HG03571 (cell line): ENCODE measurements at regions not wholly inside any gene's neighbourhood (a gene's known extent, or its start where the extent isn't known, plus 50 kb on each side); places are given as distances from the start of the nearest gene placed in this dataset.
"Not testable (repeated sequence)": the region's sequence is repeated elsewhere in the genome, so short reads cannot be mapped to it uniquely, and the experiment has no call there.

Experiments used
- ATAC-seq: cut with Tn5 transposase; IDR thresholded peaks from one replicate; pipeline ENCODE4 v1.9.1; 2021; ENCODE audit not compliant: unreplicated experiment

DNA sequence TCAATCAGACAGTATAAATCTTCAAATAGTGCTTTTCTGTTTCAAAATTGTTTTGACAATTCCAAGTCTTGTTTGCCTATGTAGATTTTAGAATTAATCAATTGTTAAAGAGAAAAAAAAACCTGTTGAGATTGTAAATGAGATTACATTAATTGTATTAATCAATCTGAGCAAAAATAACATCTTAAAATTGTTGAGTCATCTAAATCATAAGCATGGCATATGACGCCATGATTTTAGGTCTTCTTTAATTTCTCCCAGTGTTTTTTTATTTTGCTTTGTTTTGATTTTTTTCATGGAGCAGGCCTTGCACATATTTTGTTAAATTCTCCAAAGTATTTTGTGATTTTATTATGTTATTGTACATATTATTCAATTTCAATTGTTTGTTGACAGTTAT, 988.0 kb upstream of the SEMA6A start:
- no peak for ATAC-seq

- ATAC-seq, result no peak
Observed at GRCh38 chr5:117561531-117561930, 986.9 kb upstream of the SEMA6A start.

- ATAC-seq, result no peak
Observed at GRCh38 chr5:117559005-117559844, 984.6 kb upstream of the SEMA6A start.

- no peak for ATAC-seq
Observed at GRCh38 chr5:117551236-117551635, 976.6 kb upstream of the SEMA6A start.

GRCh38 chr5:117547192-117547591, 972.6 kb upstream of the SEMA6A start:
- no peak for ATAC-seq

GRCh38 chr5:117539692-117540091, 965.1 kb upstream of the SEMA6A start:
- ATAC-seq, result no peak

DNA sequence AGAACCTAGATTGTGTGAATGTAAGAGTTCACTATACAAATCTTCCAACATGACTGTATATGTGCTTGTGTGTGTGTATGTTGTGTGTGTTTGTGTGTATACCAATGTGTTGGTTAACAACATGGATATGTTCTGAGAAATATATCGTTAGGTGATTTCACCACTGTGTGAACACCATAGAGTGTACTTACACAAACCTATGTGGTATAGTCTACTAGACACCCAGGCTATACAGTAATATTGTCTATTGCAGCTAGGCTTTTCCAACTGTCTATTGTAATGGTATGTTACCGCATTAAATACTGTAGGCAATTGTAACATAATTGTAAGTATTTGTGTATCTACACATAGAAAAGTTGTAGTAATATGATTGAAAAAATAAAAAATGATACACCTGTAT, 959.2 kb upstream of the SEMA6A start:
- ATAC-seq, result no peak

- ATAC-seq, result not testable (repeated sequence)
Observed at GRCh38 chr5:117533051-117533670, 958.5 kb upstream of the SEMA6A start.

DNA sequence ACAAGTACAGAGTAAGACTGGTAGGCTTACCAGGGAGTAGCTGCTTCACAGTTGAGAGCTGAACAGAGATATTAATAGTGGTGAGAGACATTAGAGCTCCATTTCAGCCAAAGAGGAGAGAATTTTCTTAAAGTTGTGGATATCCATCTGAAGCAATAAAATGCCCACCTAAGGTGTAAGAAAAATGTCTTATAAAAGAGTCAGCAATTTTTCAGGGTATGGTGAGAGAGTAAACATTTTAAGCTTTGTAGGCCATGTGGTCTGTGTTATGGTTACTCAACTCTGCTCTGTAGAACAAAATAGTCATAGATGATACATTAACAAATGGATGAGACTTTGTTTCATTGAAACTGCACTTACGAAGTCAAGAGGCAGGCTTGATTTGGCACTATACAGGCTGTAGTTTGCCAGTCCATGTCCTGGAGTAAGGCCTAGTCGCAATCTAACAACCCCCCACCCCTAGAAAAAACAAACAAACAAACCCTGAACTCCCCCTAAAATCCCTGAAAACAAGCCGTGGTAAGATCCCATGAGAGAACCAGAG, 945.4 kb upstream of the SEMA6A start:
- ATAC-seq, result no peak

- no peak for ATAC-seq
Observed at GRCh38 chr5:117504305-117504704, 929.7 kb upstream of the SEMA6A start.

DNA sequence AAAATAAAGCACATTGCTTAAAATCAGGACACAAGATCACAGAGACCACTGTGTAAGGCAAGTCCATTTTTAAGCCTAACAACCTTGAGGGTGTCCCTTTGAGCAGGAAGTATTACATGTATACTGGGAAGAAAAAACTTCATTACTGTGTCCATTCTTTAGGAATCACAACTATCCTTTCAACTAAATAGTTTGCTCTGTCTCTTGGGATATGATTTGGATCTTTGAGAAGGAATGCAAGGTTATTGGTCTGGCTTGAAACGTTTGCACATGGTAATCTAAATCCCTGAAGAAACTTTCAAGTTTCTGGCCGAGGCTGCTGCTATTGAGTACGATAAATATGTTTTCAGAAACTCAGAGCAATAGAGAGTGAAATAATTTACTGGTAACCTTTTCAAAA, 923.0 kb upstream of the SEMA6A start:
- ATAC-seq, result no peak

DNA sequence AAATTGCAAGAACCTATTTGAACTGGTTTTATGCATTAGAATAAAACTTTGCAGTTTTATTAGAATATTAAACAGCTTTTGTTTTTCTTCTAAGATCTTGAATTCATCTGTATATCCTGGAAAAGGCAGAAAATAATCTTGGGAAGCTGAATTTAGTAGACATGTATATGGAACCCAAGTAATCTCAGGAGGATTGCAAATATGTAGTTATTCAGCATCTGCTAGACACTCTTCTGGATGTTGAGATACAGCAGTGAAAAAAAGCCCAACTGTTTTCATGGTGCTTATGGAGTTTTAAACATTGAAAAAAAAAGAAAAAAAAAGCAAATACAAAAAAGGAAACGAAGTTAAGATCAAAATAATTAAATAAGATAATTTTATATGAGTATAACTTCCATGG, 922.2 kb upstream of the SEMA6A start:
- ATAC-seq, result no peak

DNA sequence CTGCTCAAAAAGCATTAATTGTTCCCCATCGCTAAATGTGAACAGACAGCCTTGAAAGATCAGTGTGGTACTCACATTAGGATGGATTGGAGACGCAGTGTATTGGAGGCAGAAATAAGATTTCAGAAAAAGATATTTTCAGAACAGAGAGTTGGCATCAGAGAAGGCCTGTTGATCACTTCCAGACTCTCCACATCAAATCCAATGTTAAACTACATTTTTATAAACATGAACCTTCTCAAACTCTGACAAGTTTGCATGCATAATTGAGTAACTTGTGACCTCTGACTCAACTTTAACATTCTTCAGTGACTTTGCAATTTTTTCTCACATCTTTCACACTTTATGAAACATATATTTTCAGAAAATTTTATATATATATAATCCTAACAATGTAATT, 919.6 kb upstream of the SEMA6A start:
- no peak for ATAC-seq

DNA sequence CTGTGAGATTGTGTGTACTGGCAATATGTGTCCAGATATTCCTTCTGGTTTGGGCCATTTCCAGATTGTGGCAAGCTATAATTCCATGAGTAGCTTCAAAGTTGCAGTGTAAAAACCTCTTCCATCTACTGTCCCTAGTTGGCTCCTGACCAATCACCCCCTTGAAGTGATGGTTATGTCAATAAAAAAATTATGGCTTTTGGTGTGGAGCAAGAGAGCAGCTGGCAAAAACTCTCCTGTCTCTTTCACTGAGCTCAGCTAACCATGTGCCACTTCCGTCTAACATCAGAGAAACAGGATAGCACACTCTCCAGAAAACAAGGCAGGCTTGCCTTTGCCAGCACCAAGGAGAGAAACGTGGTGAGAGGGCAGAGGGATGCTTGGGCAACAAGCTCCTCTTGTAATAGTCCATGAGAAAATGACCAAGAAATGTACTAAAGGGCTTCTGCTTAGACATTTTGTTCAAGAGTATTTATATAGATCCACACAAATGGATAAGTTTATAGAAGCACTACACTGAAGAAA, 914.4 kb upstream of the SEMA6A start:
- no peak for ATAC-seq

DNA sequence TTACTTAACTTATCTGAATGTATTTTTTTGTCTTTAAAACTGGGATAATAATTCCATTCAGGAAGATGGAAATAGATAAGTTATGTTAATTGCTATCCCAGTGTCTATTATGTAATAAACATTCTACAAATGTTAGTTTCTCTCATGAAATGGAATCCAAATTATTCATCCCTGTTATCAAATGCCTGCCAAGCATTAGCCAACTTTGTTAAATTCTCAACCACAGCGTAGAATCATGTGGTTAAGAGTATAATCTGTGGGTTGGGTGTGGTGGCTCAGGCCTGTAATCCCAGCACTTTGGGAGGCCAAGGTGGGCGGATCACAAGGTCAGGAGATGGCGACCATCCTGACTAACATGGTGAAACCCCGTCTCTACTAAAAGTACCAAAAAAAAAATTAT, 912.9 kb upstream of the SEMA6A start:
- ATAC-seq, result no peak

DNA sequence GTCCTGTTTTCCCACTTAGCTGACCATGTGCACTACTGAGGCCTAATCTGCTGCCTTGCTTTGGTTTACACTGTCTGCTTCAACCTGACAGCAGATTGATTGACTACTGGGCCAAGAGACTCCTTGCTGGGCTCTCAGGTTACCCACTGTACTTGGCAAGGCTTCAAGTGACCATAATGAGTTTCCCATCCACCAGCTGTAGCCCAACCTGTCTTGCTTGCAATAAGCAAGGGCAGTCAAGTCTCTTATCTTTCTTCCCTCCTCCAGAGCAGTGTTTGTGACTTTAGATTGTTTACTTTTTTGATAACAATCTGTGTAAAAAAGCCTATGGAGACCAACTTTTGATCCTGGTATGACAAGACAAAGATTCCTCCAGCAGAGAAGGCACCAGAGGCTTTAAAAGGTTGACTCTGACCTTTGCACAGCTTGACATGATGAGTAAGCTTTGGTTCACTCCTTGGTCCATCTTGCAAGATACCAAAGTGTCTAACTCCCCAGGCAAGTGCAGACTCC, 912.3 kb upstream of the SEMA6A start:
- ATAC-seq, result no peak

- no peak for ATAC-seq
Observed at GRCh38 chr5:117486261-117486660, 911.6 kb upstream of the SEMA6A start.

DNA sequence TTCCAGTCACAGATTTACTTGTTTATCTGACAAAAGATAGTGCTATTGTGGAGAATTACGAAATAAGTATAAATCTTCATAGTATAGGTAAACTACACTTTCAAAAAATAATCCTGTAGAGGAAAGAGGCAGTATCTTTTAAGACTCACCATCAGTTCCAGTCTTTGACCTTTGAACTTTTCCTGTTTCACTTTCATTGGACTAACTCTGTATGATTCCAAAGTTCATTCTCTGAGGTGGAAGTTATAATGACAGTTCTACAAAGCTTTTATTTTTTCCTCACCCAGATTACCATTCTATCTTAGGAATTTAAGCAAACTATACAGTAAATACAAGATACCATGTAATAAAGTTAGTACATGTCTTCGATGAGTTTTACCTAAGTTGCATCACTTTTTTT, 901.3 kb upstream of the SEMA6A start:
- ATAC-seq, result no peak

DNA sequence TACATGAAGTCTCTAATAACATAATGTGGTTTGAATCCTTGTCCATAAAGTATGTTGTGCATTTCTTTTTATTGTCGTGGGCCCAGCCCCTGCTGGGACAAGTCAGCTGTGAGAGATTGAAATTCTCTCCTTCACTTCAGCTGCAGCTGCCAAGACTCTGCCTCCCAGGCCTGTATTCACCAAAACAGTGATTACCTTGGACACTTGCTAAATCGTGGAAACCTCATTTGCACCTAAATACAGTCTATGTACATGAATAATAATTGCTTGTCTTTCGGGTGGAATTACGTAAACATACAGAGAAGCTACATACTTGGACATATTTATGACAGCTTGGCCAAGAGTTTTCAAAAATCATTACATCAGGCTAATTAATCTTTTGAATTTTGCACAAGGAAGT, 898.5 kb upstream of the SEMA6A start:
- no peak for ATAC-seq

DNA sequence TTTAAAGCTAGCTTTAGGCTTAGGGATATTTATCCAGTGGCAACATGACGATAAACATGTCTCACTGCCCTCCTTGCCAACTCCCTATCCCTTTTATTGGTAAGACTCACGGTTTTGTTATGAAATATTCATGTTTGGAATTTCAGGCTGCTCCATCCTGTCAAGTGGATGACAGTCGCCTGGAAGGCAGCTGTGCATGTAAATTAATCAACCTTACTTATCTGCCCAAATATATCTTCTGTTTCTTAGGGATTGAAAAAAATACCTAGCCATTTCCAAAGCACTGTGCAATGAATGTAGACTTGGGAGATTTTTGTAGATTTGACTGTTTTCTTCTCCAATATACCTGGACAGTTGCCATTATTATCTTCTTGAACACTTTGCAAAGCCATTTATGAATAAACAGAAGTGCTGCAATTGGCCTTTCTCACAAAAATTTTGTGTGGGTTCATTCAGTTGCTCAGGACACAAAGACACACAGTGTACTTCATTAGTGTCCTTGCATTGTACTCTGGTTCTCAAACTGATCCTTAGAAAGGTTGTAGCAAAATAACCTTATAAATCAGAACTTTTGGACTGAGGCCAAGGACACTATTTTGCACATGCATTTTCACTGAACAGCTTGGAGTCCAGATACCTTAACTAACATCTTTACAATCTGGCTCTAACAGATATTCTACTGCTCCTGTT, 889.4 kb upstream of the SEMA6A start:
- ATAC-seq, result no peak

DNA sequence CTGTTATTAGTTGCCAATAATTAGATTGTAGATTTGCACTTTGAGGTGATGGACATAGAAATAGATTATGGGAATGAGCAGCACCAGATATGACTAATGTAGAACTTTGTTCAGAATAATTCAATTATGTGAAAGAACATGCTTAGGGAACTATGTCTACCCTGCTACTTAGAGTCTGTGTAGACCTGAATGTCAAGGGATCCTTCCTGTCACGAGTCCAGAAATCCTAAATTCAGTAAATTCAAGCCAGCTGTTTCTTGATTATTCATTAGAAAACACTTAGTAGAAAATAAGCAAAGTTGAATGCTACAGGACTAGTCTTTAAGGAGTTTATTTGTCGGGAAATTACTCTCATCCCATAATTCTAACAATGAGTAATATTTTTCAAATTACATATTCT, 887.3 kb upstream of the SEMA6A start:
- no peak for ATAC-seq
